ENCODE measurements at regions not wholly inside any gene's neighbourhood (a gene's known extent, or its start where the extent isn't known, plus 50 kb on each side); places are given as distances from the start of the nearest gene placed in this dataset.

DNA sequence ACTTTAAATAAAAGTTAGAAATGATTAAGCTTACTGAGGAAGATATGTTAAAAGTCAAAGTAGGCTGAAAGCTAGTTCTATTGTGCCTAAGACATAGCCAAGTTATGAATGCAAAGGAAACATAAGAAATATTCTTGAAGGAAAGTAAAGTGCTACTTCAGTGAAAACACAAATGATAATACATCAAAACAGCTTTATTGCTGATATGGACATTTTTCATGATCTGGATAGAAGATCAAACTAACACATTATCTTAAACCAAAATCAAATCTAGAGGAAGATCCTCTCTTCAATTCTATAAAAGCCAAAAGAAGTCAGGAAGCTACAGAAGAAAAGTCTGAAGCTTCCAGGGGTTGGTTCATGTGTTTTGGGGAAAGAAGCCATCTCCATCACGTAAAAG lies 545.9 kb downstream of the COL11A1 start:
- TF ChIP-seq, protein P1, sequence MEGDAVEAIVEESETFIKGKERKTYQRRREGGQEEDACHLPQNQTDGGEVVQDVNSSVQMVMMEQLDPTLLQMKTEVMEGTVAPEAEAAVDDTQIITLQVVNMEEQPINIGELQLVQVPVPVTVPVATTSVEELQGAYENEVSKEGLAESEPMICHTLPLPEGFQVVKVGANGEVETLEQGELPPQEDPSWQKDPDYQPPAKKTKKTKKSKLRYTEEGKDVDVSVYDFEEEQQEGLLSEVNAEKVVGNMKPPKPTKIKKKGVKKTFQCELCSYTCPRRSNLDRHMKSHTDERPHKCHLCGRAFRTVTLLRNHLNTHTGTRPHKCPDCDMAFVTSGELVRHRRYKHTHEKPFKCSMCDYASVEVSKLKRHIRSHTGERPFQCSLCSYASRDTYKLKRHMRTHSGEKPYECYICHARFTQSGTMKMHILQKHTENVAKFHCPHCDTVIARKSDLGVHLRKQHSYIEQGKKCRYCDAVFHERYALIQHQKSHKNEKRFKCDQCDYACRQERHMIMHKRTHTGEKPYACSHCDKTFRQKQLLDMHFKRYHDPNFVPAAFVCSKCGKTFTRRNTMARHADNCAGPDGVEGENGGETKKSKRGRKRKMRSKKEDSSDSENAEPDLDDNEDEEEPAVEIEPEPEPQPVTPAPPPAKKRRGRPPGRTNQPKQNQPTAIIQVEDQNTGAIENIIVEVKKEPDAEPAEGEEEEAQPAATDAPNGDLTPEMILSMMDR (IDR thresholded peaks at IDR 0.05): no peak
- no peak for TF ChIP-seq POLR2AphosphoS5 (IDR thresholded peaks at IDR 0.05)
- no peak for TF ChIP-seq POLR2A (IDR thresholded peaks at IDR 0.05)
- TF ChIP-seq EP300 (IDR thresholded peaks at IDR 0.05; ENCODE audit: low read depth): no peak
